HCT116 (cell line): ENCODE measurements at regions not wholly inside any gene's neighbourhood (a gene's known extent, or its start where the extent isn't known, plus 50 kb on each side); places are given as distances from the start of the nearest gene placed in this dataset.

Experiments
- ATAC-seq: fragments of 200-7000 bp; cut with Tn5 transposase; 2 replicates; pipeline ENCODE4 v1.9.1; 2020; ENCODE audit warnings: mild to moderate bottlenecking, moderate library complexity
- BruUV-seq: library from RNA; stranded (reverse); fragments of 400-500 nt; replicated peaks from 2 replicates; lab custom pipeline; 2021; lab: Mats Ljungman, UMichigan
- CTCF ChIA-PET: fragments of 300-600 bp; sonication (Branson Sonifier 250); formaldehyde crosslinking; loops from one replicate; lab custom pipeline; 2021; ENCODE audit warnings: antibody characterized with exemption; lab: Charles Lee
- POLR2A ChIA-PET: fragments of 300-600, 350-600 bp; sonication (Branson Sonifier 250); formaldehyde crosslinking; loops from one replicate; lab custom pipeline; 2021; ENCODE audit warnings: antibody characterized with exemption; lab: Charles Lee
- RAD21 ChIA-PET, 2 experiments: fragments of 300-600 bp; sonication (Branson Sonifier 250); formaldehyde crosslinking; loops; one replicate each; lab custom pipeline; 2023; ENCODE audit warnings: low total read pairs in 2 of 2; ENCODE audit not compliant: uncharacterized antibody in 2 of 2, unreplicated experiment in 2 of 2, low non-redundant PET in 1 of 2; lab: Charles Lee
- DNase-seq: peaks from one replicate; pipeline ENCODE4 v3.0.0-alpha.2; 2010; ENCODE audit warnings: low read depth, low spot score
- H2AFZ ChIP-seq: fragments of 200-600 bp; shearing (Covaris generic), sonication (generic); 2 replicates; pipeline ENCODE4 v1.6.1; 2017; ENCODE audit warnings: low read depth, mixed run types, mixed read lengths, antibody characterized with exemption, low read length; ENCODE audit not compliant: poor library complexity, severe bottlenecking
- H3K27ac ChIP-seq: 2 replicates; pipeline ENCODE4 v1.5.1; 2012; ENCODE audit warnings: low read depth, low read length
- H3K27me3 ChIP-seq: fragments of 200-600 bp; sonication (generic); 2 replicates; pipeline ENCODE4 v1.6.1; 2016; ENCODE audit warnings: mixed run types, low read length, mixed read lengths; ENCODE audit not compliant: insufficient read depth
- H3K36me3 ChIP-seq, 2 experiments: fragments of 200-500 bp in 1 of 2; fragments of 200-600 bp in 1 of 2; sonication (Bioruptor generic) in 1 of 2; sonication (generic) in 1 of 2; 2 replicates each; pipeline versions ENCODE4 v1.5.1 to v1.6.1; 2014 to 2016; ENCODE audit warnings: low read length in 2 of 2, inconsistent platforms in 1 of 2, mixed read lengths in 1 of 2, mixed run types in 1 of 2; ENCODE audit not compliant: insufficient read depth in 2 of 2, control insufficient read depth in 1 of 2
- H3K4me1 ChIP-seq, 2 experiments: fragments of 200-600 bp in 1 of 2; sonication (generic) in 1 of 2; 2 replicates each; pipeline versions ENCODE4 v1.5.1 to v1.6.1; 2012 to 2017; ENCODE audit warnings: low read length in 2 of 2, inconsistent platforms in 1 of 2, mild to moderate bottlenecking in 1 of 2, mixed read lengths in 1 of 2, mixed run types in 1 of 2, moderate library complexity in 1 of 2; ENCODE audit not compliant: insufficient read depth in 2 of 2, control insufficient read depth in 1 of 2
- H3K4me2 ChIP-seq: fragments of 200-600 bp; sonication (generic); 2 replicates; pipeline ENCODE4 v1.6.1; 2017; ENCODE audit warnings: mixed run types, low read length, mixed read lengths
- H3K4me3 ChIP-seq, 2 experiments: fragments of 200-600 bp in 1 of 2; sonication (generic) in 1 of 2; replicated peaks in 1 of 2; 2 replicates each; pipeline ENCODE4 v1.5.1; 2011 to 2016; ENCODE audit warnings: low read length in 2 of 2, control low read depth in 1 of 2, low read depth in 1 of 2, mild to moderate bottlenecking in 1 of 2, mixed read lengths in 1 of 2, mixed run types in 1 of 2
- H3K79me2 ChIP-seq: fragments of 200-600 bp; sonication (generic); 2 replicates; pipeline ENCODE4 v1.6.1; 2017; ENCODE audit warnings: mild to moderate bottlenecking, mixed run types, low read length, moderate library complexity, mixed read lengths; ENCODE audit not compliant: insufficient read depth
- H3K9ac ChIP-seq: fragments of 200-600 bp; sonication (generic); 2 replicates; pipeline ENCODE4 v1.6.1; 2016; ENCODE audit warnings: low read length, mixed read lengths
- H3K9me2 ChIP-seq: fragments of 200-600 bp; sonication (generic), shearing (Covaris generic); 2 replicates; pipeline ENCODE4 v1.6.1; 2017; ENCODE audit warnings: mixed run types, mild to moderate bottlenecking, moderate library complexity; ENCODE audit not compliant: insufficient read depth
- H3K9me3 ChIP-seq, 2 experiments: fragments of 200-500 bp in 1 of 2; fragments of 200-600 bp in 1 of 2; sonication (Bioruptor generic) in 1 of 2; sonication (generic) in 1 of 2; 2 replicates each; pipeline ENCODE4 v1.6.1; 2014 to 2017; ENCODE audit warnings: low read length in 2 of 2, mixed read lengths in 2 of 2, inconsistent platforms in 1 of 2, low read depth in 1 of 2, mild to moderate bottlenecking in 1 of 2, mixed run types in 1 of 2, moderate library complexity in 1 of 2; ENCODE audit not compliant: control insufficient read depth in 1 of 2, insufficient read depth in 1 of 2
- H4K20me1 ChIP-seq: fragments of 200-600 bp; sonication (generic), shearing (Covaris generic); 2 replicates; pipeline ENCODE4 v1.6.1; 2017; ENCODE audit warnings: mixed run types, mild to moderate bottlenecking, moderate library complexity; ENCODE audit not compliant: insufficient read depth
- ATF3 ChIP-seq: IDR thresholded peaks from 2 replicates; pipeline ENCODE4 v1.6.1; 2012
- CBX3 ChIP-seq: IDR thresholded peaks from 2 replicates; pipeline ENCODE4 v1.6.1; 2012; ENCODE audit warnings: low read depth
- CEBPB ChIP-seq: IDR thresholded peaks from 2 replicates; pipeline ENCODE4 v1.6.1; 2012; ENCODE audit warnings: low read depth
- EGR1 ChIP-seq: IDR thresholded peaks from 2 replicates; pipeline ENCODE4 v1.6.1; 2012; ENCODE audit warnings: low read depth
- ELF1 ChIP-seq: IDR thresholded peaks from 2 replicates; pipeline ENCODE4 v1.6.1; 2012; ENCODE audit warnings: low read depth, borderline replicate concordance
- EZH2 ChIP-seq: fragments of 200-600 bp; sonication (generic); IDR thresholded peaks from 2 replicates; pipeline ENCODE4 v1.6.1; 2017; ENCODE audit warnings: antibody characterized with exemption, mixed run types
- EZH2phosphoT487 ChIP-seq: fragments of 200-600 bp; IDR thresholded peaks from 2 replicates; pipeline ENCODE4 v1.6.1; 2018; ENCODE audit warnings: antibody characterized with exemption, borderline replicate concordance
- FOSL1 ChIP-seq: IDR thresholded peaks from 2 replicates; pipeline ENCODE4 v1.6.1; 2012; ENCODE audit warnings: low read depth
- JUND ChIP-seq: IDR thresholded peaks from 2 replicates; pipeline ENCODE4 v1.6.1; 2012
- POLR2A ChIP-seq: IDR thresholded peaks from 2 replicates; pipeline ENCODE4 v1.7.0; 2011; ENCODE audit warnings: borderline replicate concordance; ENCODE audit not compliant: insufficient read depth, insufficient read length; ENCODE audit errors: extremely low read depth
- POLR2AphosphoS5 ChIP-seq: IDR thresholded peaks from 2 replicates; pipeline ENCODE4 v1.6.1; 2011; ENCODE audit warnings: mild to moderate bottlenecking, low read depth, low read length, moderate library complexity
- REST ChIP-seq: IDR thresholded peaks from 2 replicates; pipeline ENCODE4 v1.6.1; 2012; ENCODE audit warnings: low read depth
- SIN3A ChIP-seq: IDR thresholded peaks from 2 replicates; pipeline ENCODE4 v1.6.1; 2012; ENCODE audit warnings: low read depth
- SRF ChIP-seq: IDR thresholded peaks from 2 replicates; pipeline ENCODE4 v1.6.1; 2012; ENCODE audit warnings: low read depth
- TCF7L2 ChIP-seq: IDR thresholded peaks from 2 replicates; pipeline ENCODE4 v1.7.0; 2011; ENCODE audit warnings: borderline replicate concordance, inconsistent platforms; ENCODE audit not compliant: insufficient read depth, insufficient read length; ENCODE audit errors: extremely low read depth
- ZFX ChIP-seq: fragments of 450-650 bp; IDR thresholded peaks from 2 replicates; pipeline ENCODE4 v1.6.1; 2017
- intact Hi-C: fragments of 100-400 bp; cut with micrococcal nuclease; formaldehyde crosslinking; loops from 2 replicates; pipeline ENCODE4 v1.10.0; 2022
- TF ChIP-seq, protein P1 (sequence below), 3 experiments: fragments of 200-600 bp in 1 of 3; sonication (generic) in 1 of 3; IDR thresholded peaks in 2 of 3; conservative IDR thresholded peaks in 1 of 3; 2 replicates each; pipeline ENCODE4 v1.5.1; 2012 to 2017; ENCODE audit warnings: low read depth in 2 of 3, low read length in 2 of 3, antibody characterized with exemption in 1 of 3, borderline replicate concordance in 1 of 3, control low read depth in 1 of 3, mild to moderate bottlenecking in 1 of 3, mixed read lengths in 1 of 3, mixed run types in 1 of 3, moderate library complexity in 1 of 3; ENCODE audit not compliant: insufficient read depth in 1 of 3
- TF ChIP-seq, protein P2 (sequence below): IDR thresholded peaks from 2 replicates; pipeline ENCODE4 v1.6.1; 2012
- TF ChIP-seq, protein P3 (sequence below): IDR thresholded peaks from 2 replicates; pipeline ENCODE4 v1.6.1; 2011; ENCODE audit warnings: mild to moderate bottlenecking, low read length, moderate library complexity; ENCODE audit not compliant: insufficient replicate concordance; ENCODE audit errors: extremely low read depth

GRCh38 chr3:128556384-128556783 is 63.4 kb upstream of the GATA2 start:
- ATAC-seq (no peak), DNase-seq (no peak)
- no TSS peak for BruUV-seq
- Histone ChIP-seq H2AFZ (no peak overlapping the region), H3K9me2 (no peaks in the 10 kb centered on the region), H3K79me2 (no peaks in the 10 kb centered on the region), H4K20me1 (no peaks in the 10 kb centered on the region), H3K27ac (no peak overlapping the region), H3K4me1 (peaks cover 9 to 14% of the 10 kb centered on the region in 2 experiments), H3K9me3 (no peaks in the 10 kb centered on the region), H3K36me3 (no peaks in the 10 kb centered on the region), H3K27me3 (no peaks in the 10 kb centered on the region), H3K4me2 (no peak overlapping the region), H3K4me3 (no peak overlapping the region), H3K9ac (no peak overlapping the region)
- intact Hi-C loops, result no loop called here
- RAD21 ChIA-PET, result no interaction called here
- POLR2A ChIA-PET, result no interaction called here
- no peak for TF ChIP-seq EGR1
- TF ChIP-seq SIN3A, result no peak
- TF ChIP-seq, protein P1, sequence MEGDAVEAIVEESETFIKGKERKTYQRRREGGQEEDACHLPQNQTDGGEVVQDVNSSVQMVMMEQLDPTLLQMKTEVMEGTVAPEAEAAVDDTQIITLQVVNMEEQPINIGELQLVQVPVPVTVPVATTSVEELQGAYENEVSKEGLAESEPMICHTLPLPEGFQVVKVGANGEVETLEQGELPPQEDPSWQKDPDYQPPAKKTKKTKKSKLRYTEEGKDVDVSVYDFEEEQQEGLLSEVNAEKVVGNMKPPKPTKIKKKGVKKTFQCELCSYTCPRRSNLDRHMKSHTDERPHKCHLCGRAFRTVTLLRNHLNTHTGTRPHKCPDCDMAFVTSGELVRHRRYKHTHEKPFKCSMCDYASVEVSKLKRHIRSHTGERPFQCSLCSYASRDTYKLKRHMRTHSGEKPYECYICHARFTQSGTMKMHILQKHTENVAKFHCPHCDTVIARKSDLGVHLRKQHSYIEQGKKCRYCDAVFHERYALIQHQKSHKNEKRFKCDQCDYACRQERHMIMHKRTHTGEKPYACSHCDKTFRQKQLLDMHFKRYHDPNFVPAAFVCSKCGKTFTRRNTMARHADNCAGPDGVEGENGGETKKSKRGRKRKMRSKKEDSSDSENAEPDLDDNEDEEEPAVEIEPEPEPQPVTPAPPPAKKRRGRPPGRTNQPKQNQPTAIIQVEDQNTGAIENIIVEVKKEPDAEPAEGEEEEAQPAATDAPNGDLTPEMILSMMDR (IDR thresholded peaks at IDR 0.05 in 2 of 3, conservative IDR thresholded peaks at IDR 0.05 in 1 of 3; ENCODE audit: borderline replicate concordance in 1 of 3, insufficient read depth in 1 of 3, low read depth in 2 of 3, low read length in 2 of 3), result no peak
- TF ChIP-seq, protein P2, sequence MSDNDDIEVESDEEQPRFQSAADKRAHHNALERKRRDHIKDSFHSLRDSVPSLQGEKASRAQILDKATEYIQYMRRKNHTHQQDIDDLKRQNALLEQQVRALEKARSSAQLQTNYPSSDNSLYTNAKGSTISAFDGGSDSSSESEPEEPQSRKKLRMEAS, result no peak
- no peak for TF ChIP-seq JUND
- TF ChIP-seq CBX3, result no peak
- TF ChIP-seq, protein P3, sequence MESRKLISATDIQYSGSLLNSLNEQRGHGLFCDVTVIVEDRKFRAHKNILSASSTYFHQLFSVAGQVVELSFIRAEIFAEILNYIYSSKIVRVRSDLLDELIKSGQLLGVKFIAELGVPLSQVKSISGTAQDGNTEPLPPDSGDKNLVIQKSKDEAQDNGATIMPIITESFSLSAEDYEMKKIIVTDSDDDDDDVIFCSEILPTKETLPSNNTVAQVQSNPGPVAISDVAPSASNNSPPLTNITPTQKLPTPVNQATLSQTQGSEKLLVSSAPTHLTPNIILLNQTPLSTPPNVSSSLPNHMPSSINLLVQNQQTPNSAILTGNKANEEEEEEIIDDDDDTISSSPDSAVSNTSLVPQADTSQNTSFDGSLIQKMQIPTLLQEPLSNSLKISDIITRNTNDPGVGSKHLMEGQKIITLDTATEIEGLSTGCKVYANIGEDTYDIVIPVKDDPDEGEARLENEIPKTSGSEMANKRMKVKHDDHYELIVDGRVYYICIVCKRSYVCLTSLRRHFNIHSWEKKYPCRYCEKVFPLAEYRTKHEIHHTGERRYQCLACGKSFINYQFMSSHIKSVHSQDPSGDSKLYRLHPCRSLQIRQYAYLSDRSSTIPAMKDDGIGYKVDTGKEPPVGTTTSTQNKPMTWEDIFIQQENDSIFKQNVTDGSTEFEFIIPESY, result no peak
- no peak for TF ChIP-seq EZH2
- TF ChIP-seq SRF, result no peak
- TF ChIP-seq FOSL1, result no peak
- no peak for TF ChIP-seq REST
- no peak for TF ChIP-seq EZH2phosphoT487
- no peak for TF ChIP-seq POLR2A
- no peak for TF ChIP-seq POLR2AphosphoS5
- no peak for TF ChIP-seq ELF1
- TF ChIP-seq TCF7L2, result no peak
- TF ChIP-seq ZFX, result no peak
- TF ChIP-seq CEBPB, result no peak
- no peak for TF ChIP-seq ATF3
- CTCF ChIA-PET, result no interaction called here
